ENCODE measurements at regions not wholly inside any gene's neighbourhood (a gene's known extent, or its start where the extent isn't known, plus 50 kb on each side); places are given as distances from the start of the nearest gene placed in this dataset.
"Not testable (repeated sequence)": the region's sequence is repeated elsewhere in the genome, so short reads cannot be mapped to it uniquely, and the experiment has no call there.

- intact Hi-C loops (cut with DNase I): no loop called here
- Histone ChIP-seq H3K9me3 (no peaks in the 10 kb centered on the region), H3K4me1 (no peaks in the 10 kb centered on the region), H3K27me3 (no peaks in the 10 kb centered on the region), H3K27ac (no peak overlapping the region), H3K36me3 (no peaks in the 10 kb centered on the region), H3K4me3 (no peak overlapping the region)
- DNase-seq: no peak
- 71 to 79% methylated on average over 15 of the region's 15 CpGs for WGBS, 2 donors
- no peak for ATAC-seq
- no peak for TF ChIP-seq CTCF (IDR thresholded peaks at IDR 0.05)
- FAIRE-seq: no peak
Observed at GRCh38 chr5:2153802-2154201, 271.1 kb upstream of the IRX4 start.

GRCh38 chr5:2153350-2153749 is 270.6 kb upstream of the IRX4 start:
- no peak overlapping the region for H3K27ac ChIP-seq
- no peaks in the 10 kb centered on the region for H3K27me3 ChIP-seq
- WGBS, 2 donors: 63 to 71% methylated on average over 6 of the region's 6 CpGs
- FAIRE-seq (no peak), ATAC-seq (no peak), DNase-seq (no peak)
- no peaks in the 10 kb centered on the region for H3K9me3 ChIP-seq
- no peaks in the 10 kb centered on the region for H3K4me1 ChIP-seq
- no peak for TF ChIP-seq CTCF (IDR thresholded peaks at IDR 0.05)
- H3K36me3 ChIP-seq: no peaks in the 10 kb centered on the region
- intact Hi-C loops (cut with DNase I): no loop called here
- H3K4me3 ChIP-seq: no peak overlapping the region

GRCh38 chr5:2151301-2151888 is 268.7 kb upstream of the IRX4 start:
- TF ChIP-seq CTCF (IDR thresholded peaks at IDR 0.05): peak in 2 of 4 donors; percentile 23 to 37
- ATAC-seq; H3K36me3 ChIP-seq; H3K9me3 ChIP-seq; H3K27ac ChIP-seq; H3K4me1 ChIP-seq; H3K27me3 ChIP-seq; DNase-seq; H3K4me3 ChIP-seq; FAIRE-seq; intact Hi-C loops (cut with DNase I): not testable (repeated sequence)
- WGBS, 2 donors: 9 to 18% methylated on average over 8 of the region's 8 CpGs

GRCh38 chr5:2149195-2149539 is 266.4 kb upstream of the IRX4 start:
- TF ChIP-seq CTCF (IDR thresholded peaks at IDR 0.05): no peak
- intact Hi-C loops (cut with DNase I): no loop called here
- H3K9me3 ChIP-seq: no peaks in the 10 kb centered on the region
- DNase-seq (no peak), ATAC-seq (peak in 1 of 4 donors; percentile 66), FAIRE-seq (no peak)
- no peak overlapping the region for H3K27ac ChIP-seq
- H3K4me1 ChIP-seq: no peaks in the 10 kb centered on the region
- WGBS, 2 donors: 26 to 30% methylated on average over 15 of the region's 15 CpGs
- no peaks in the 10 kb centered on the region for H3K36me3 ChIP-seq
- H3K27me3 ChIP-seq: no peaks in the 10 kb centered on the region
- no peak overlapping the region for H3K4me3 ChIP-seq

GRCh38 chr5:2148312-2149194 is 265.8 kb upstream of the IRX4 start:
- intact Hi-C loops (cut with DNase I): no loop called here
- Histone ChIP-seq H3K36me3 (no peaks in the 10 kb centered on the region), H3K4me3 (no peak overlapping the region), H3K4me1 (no peaks in the 10 kb centered on the region), H3K27ac (no peak overlapping the region), H3K9me3 (no peaks in the 10 kb centered on the region), H3K27me3 (no peaks in the 10 kb centered on the region)
- DNase-seq (no peak), FAIRE-seq (no peak), ATAC-seq (no peak)
- TF ChIP-seq CTCF (IDR thresholded peaks at IDR 0.05): no peak
- WGBS, 2 donors: 58 to 64% methylated on average over 14 of the region's 14 CpGs
